HG02642 (cell line): ENCODE measurements at regions not wholly inside any gene's neighbourhood (a gene's known extent, or its start where the extent isn't known, plus 50 kb on each side); places are given as distances from the start of the nearest gene placed in this dataset.

Source experiments
- ATAC-seq: cut with Tn5 transposase; IDR thresholded peaks from one replicate; pipeline ENCODE4 v1.9.1; 2021; ENCODE audit warnings: mild to moderate bottlenecking; ENCODE audit not compliant: unreplicated experiment, poor library complexity

DNA sequence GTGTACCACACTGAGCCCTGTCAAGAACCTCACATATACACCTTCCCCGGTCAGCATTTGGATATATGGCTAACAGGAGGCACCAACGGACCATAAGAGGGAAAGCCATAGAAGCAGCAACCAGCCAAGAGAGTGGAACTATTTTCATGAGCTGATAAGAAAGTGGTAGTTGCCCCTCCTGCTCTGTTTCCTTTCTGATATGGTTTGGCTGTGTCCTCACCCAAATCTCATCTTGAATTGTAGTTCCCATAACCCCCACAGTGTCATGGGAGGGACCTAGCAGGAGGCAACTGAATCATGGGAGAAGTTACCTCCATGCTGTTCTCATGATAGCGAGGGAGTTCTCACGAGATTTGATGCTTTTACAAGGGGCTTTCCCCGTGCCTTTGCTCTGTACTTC, 366.1 kb upstream of the DAB1 start:
- no peak for ATAC-seq

GRCh38 chr1:57788313-57788712, 364.5 kb upstream of the DAB1 start:
- ATAC-seq, result no peak

DNA sequence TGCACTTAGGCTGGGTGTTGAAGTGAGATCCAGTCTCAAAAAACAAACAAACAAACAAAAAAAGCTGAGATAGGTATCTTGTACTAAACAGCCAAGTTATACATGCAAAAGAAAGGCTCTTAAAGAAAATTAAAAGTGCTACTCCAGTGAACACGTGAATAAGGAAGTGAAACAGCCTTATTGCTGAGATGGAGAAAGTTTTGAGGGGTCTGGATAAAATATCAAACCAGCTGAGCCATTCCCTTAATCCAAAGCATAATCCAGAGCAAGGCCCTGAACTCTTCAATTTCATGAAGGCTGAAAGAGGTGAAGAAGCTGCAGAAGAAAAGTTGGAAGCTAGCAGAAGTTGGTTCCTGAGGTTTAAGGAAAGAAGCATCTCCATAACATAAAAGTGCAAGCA, 360.5 kb upstream of the DAB1 start:
- ATAC-seq, result no peak

DNA sequence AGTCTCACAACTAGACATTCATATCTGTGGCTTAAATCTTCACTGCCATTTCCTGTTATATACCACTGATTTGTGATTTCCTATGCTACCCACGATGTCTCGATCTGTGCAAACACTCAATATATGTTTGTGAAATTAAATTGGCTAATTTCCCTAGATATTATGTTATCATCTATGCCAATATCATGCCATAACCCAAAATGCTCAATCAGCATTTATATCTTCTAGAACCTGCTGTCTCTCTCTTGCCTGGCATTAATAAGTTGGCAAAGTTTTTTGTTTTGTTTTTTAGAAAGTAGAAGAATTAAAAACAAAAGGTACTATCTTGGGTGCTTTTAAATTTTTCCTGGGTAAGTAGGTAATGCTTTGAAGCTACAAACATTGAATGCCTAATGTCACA, 358.5 kb upstream of the DAB1 start:
- ATAC-seq, result no peak

DNA sequence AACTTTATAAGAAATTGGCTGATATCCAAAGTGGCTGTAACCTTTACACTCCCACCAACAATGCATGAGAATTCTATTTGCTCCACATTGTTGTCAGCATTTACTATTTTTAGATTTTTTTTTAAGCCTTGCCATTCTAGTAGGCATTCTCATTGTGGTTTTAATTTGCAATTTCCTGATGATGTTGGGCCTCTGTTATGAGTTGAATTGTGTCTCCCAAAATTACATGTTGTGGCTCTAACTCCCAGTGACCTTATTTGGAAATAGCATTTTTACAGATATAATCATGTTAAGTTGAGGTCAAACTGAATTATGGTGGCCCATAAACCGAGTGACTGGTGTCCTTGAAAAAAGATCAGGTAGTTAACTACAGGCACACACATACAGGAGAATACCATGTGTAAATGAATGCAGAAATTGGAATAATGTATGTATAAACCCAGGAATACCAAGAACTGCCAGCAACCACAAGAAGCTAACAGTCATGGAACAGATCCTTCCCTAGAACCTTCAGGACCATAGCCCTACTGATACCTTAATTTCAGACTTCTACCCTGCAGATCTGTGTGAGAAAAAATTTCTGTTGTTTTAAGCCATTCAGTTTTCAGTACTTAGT, 348.8 kb upstream of the DAB1 start:
- no peak for ATAC-seq

- no peak for ATAC-seq
These were observed 346.9 kb upstream of the DAB1 start for GRCh38 chr1:57770772-57771171.

DNA sequence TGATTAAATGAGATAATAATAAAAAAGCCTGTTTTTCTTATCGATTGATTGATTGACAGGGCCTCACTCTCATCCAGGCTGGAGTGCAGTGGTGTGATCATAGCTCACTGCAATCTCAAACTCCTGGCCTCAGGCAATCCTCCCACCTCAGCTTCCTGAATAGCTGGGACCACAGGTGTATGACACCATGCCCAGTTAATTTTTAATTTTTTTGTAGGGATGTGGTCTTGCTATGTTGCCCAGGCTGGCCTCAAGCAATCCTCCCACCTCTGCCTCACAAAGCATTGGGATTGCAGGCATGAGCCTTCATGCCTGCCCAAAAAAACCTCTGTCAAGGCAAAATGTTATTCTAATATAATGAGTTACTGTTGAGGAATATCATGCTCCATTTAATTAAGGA, 346.4 kb upstream of the DAB1 start:
- no peak for ATAC-seq

- no peak for ATAC-seq
These were observed 337.8 kb upstream of the DAB1 start for GRCh38 chr1:57761628-57762027.

GRCh38 chr1:57752843-57753242, 329.0 kb upstream of the DAB1 start:
- ATAC-seq, result no peak

GRCh38 chr1:57748719-57749118, 324.9 kb upstream of the DAB1 start:
- ATAC-seq, result no peak

- ATAC-seq, result no peak
These were observed 324.0 kb upstream of the DAB1 start for GRCh38 chr1:57747818-57748217.

GRCh38 chr1:57741521-57741920, 317.7 kb upstream of the DAB1 start:
- no peak for ATAC-seq

DNA sequence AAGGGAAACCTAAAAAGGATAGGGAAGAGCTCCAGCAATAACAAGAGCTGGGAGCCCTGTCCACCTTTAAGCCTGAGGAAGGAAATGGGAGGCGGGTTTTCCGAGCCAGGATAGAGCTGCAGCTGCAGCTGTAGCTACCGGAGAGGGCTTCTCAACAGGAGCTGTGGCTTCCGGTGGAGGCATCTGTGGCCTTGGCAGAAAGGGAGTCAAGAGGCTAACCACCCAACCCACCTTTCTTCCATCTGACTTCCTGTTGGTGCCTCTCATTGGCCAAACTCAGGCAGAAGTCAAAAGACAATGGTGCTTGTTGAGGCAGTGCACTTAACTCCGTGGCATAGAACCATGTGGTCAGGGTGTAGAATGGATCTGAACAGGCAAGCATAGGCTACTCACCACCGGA, 313.1 kb upstream of the DAB1 start:
- ATAC-seq, result no peak

- no peak for ATAC-seq
These were observed 305.3 kb upstream of the DAB1 start for GRCh38 chr1:57729181-57729580.

- ATAC-seq, result no peak
These were observed 303.3 kb upstream of the DAB1 start for GRCh38 chr1:57727121-57727520.

- no peak for ATAC-seq
These were observed 301.5 kb upstream of the DAB1 start for GRCh38 chr1:57725318-57725717.

GRCh38 chr1:57724535-57724934, 300.7 kb upstream of the DAB1 start:
- no peak for ATAC-seq

DNA sequence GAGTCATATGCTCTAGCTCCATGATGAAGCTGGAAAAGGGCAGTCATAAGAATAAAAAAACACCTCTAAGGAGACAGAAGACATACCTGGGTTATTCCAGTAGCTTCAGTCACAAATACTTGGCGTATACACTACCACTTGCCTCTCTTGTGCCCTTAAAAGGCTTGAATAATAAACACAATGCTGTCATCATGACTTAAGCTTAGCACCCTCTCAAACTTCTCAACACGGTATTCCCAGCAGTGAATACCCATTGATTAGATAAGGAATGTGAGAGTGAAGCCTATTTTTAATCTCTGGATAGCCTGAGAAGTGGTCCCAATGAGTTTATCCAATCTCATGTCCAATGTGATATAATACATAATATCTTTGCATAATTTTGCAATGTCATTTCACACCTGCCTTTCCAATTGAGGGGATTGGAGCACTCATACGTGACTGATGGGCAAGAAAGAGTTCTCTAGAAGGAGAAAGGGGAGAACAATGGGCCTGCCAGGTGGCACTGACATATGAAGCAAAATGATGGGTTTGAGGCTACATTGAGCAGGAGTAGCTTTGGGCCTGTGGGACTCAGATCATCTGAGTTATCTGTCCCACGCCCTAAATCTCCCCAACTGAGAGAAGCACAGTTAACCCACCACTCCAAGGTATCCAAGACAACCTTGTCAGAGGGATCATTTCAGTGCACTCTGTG, 298.6 kb upstream of the DAB1 start:
- no peak for ATAC-seq

DNA sequence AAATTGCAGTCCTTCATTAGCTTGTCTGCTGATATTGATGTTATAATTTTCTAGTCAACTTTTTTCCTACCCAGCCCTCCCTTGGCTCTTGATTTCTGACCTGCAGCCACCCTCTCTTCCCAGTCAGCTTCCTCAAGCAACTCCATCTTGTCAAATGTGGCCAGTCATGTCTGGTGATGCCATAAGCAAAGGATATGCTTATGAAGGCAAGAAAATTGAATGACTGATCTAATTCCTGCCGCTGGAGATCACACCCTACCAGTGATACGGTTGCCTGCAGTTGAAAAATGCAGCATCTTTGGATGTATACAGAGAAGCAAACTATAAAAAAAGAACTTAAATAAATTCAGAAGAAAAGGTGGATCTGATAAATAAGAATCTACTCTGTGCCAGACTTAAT, 297.1 kb upstream of the DAB1 start:
- ATAC-seq, result no peak

GRCh38 chr1:57719274-57719673, 295.4 kb upstream of the DAB1 start:
- no peak for ATAC-seq

- no peak for ATAC-seq
These were observed 289.6 kb upstream of the DAB1 start for GRCh38 chr1:57713501-57713900.

- ATAC-seq, result no peak
These were observed 289.0 kb upstream of the DAB1 start for GRCh38 chr1:57712846-57713245.
